Activated naive CD8-positive, alpha-beta T cell treated with anti-CD3 and anti-CD28 coated beads, Interleukin-2, amount 50 U/mL, for 16 hours (primary cell): ENCODE measurements at regions not wholly inside any gene's neighbourhood (a gene's known extent, or its start where the extent isn't known, plus 50 kb on each side); places are given as distances from the start of the nearest gene placed in this dataset.

Experiments
- DNase-seq: peaks from one replicate; pipeline ENCODE4 v3.0.0-alpha.2; 2020; ENCODE audit warnings: low read depth, low spot score

GRCh38 chr6:12421596-12421995 is 131.4 kb downstream of the EDN1 start:
- no peak for DNase-seq

- no peak for DNase-seq
Measured at GRCh38 chr6:12422848-12423247, 132.7 kb downstream of the EDN1 start.

- DNase-seq, result no peak
Measured at GRCh38 chr6:12423832-12424231, 133.7 kb downstream of the EDN1 start.

- no peak for DNase-seq
Measured at GRCh38 chr6:12426121-12426520, 136.0 kb downstream of the EDN1 start.

GRCh38 chr6:12431023-12431422 is 140.9 kb downstream of the EDN1 start:
- no peak for DNase-seq

GRCh38 chr6:12436224-12436623 is 146.1 kb downstream of the EDN1 start:
- DNase-seq, result no peak

GRCh38 chr6:12436683-12437082 is 146.5 kb downstream of the EDN1 start:
- DNase-seq, result no peak

GRCh38 chr6:12439296-12439695 is 149.1 kb downstream of the EDN1 start:
- DNase-seq, result no peak

GRCh38 chr6:12440981-12441380 is 150.8 kb downstream of the EDN1 start:
- DNase-seq, result no peak

GRCh38 chr6:12442455-12442854 is 152.3 kb downstream of the EDN1 start:
- DNase-seq, result no peak

GRCh38 chr6:12446394-12446793 is 156.2 kb downstream of the EDN1 start:
- no peak for DNase-seq

- no peak for DNase-seq
Measured at GRCh38 chr6:12449447-12449846, 159.3 kb downstream of the EDN1 start.

- DNase-seq, result no peak
Measured at GRCh38 chr6:12450467-12450866, 160.3 kb downstream of the EDN1 start.

- no peak for DNase-seq
Measured at GRCh38 chr6:12456343-12456742, 166.2 kb downstream of the EDN1 start.

- no peak for DNase-seq
Measured at GRCh38 chr6:12457094-12457493, 166.9 kb downstream of the EDN1 start.

GRCh38 chr6:12458558-12458957 is 168.4 kb downstream of the EDN1 start:
- DNase-seq, result no peak

GRCh38 chr6:12459945-12460661 is 169.9 kb downstream of the EDN1 start:
- DNase-seq, result no peak

GRCh38 chr6:12467706-12468670 is 177.8 kb downstream of the EDN1 start:
- no peak for DNase-seq

- DNase-seq, result no peak
Measured at GRCh38 chr6:12472601-12473038, 182.5 kb downstream of the EDN1 start.

- DNase-seq, result no peak
Measured at GRCh38 chr6:12473494-12473893, 183.3 kb downstream of the EDN1 start.

GRCh38 chr6:12474167-12475140 is 184.3 kb downstream of the EDN1 start:
- no peak for DNase-seq

GRCh38 chr6:12476484-12476883 is 186.3 kb downstream of the EDN1 start:
- DNase-seq, result no peak
